GM19240 (cell line): ENCODE measurements at regions not wholly inside any gene's neighbourhood (a gene's known extent, or its start where the extent isn't known, plus 50 kb on each side); places are given as distances from the start of the nearest gene placed in this dataset.
A peak's percentile ranks its signal among the peaks of the same experiment; 100 is the strongest.

ENCODE experiments used
- DNase-seq: peaks from one replicate; pipeline ENCODE4 v3.0.0; 2011; ENCODE audit warnings: low spot score; ENCODE audit not compliant: insufficient read length

DNA sequence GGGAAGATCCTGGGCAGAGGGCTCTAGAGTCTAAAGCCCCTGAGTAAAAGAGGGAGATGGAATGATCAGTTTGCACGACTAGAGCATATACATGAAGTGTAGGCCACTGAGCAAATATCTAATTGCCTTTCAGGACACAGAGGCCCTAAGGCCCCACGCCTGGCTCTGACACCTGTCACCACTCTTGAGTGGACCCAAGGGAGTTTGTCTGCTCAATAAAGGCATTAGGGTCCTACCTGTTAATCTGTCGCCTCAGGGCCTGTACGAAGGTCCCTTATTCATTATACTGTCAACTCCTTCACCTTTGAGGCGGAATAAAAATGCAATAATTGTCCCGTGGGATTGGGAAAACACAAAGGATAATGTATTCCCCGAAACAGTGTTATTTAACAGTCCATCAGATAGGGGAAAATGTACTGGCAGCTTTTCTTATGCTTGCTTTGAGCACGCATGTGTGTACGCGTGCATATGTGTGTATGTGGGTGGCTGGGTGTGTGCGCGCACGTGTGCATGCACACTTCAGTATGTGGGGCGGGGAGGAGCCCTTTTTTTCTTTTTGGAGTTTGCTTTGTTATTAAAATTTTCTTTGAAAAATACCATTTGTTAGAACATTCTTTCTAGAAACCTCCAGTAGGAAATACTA lies 161.8 kb upstream of the SERP2 start:
- DNase-seq = no peak

DNA sequence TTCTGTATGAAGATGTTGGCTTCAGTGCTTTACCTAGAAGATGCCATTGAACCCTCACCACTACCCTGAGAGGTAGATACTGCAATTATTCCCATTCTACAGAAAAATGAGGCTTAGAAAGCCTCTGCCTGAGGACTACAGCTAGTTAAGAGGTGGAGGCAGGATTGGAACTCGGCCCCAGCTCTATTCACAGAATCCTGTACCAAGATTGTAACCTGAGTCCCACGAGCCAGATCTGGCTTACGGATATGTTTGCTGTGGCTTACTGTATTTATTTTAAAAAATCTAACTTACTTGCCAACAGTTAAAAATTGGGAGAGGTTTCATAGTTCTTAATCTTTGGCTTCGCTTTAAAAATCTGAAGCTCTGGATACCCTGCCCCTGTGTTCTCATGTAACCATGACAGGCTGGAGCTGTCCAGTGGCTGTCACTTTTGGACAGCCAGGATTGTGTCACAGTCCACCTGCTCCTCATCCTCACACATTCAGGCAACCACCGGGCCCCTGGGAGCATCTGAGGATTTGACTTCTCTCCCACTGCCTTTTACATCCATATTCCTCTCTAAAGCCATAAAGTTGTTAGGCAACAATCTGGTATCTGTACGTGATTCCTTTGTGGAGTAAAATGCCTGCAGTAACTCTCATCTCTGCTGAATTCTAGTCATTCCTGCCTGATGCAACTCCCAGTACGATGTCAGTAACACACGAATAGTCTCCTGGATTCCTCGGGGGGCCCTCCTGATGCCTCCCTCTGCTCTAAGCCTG lies 160.8 kb upstream of the SERP2 start:
- DNase-seq = no peak

DNA sequence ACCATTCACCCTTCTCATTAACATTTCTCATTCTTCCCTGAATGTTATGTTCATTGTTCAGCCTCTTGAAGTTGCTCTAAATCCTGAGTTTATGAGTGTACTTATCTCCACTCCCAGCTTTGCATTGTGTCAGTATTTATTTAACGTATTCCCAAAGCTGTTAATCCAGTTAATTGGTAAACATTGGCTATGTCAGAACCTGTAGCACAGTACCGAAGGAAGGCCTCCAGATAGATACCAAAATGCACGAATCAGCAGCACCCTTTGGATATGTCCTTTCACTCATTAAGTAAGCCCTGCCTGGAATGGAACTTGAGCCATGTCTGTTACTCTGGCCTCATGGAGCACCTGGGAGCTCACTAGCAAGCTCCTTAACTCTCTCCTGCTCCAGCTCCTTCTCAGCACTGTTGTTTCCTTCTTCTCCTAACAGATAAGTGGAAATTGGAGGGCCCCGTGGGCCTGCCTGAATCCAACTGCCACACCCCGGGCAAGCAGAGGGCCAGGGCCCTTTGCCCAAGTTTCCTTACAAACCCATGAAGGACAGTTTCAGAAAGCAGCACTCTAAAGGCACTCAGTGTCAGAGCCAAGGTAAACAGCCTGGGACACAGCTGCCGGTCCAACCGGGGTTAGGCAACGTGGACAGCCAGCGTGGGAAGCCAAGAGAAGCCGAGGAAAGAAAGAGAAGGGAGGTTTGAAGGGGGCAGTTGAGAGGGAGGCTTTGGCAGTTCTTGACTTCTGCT lies 155.0 kb upstream of the SERP2 start:
- no peak for DNase-seq

DNA sequence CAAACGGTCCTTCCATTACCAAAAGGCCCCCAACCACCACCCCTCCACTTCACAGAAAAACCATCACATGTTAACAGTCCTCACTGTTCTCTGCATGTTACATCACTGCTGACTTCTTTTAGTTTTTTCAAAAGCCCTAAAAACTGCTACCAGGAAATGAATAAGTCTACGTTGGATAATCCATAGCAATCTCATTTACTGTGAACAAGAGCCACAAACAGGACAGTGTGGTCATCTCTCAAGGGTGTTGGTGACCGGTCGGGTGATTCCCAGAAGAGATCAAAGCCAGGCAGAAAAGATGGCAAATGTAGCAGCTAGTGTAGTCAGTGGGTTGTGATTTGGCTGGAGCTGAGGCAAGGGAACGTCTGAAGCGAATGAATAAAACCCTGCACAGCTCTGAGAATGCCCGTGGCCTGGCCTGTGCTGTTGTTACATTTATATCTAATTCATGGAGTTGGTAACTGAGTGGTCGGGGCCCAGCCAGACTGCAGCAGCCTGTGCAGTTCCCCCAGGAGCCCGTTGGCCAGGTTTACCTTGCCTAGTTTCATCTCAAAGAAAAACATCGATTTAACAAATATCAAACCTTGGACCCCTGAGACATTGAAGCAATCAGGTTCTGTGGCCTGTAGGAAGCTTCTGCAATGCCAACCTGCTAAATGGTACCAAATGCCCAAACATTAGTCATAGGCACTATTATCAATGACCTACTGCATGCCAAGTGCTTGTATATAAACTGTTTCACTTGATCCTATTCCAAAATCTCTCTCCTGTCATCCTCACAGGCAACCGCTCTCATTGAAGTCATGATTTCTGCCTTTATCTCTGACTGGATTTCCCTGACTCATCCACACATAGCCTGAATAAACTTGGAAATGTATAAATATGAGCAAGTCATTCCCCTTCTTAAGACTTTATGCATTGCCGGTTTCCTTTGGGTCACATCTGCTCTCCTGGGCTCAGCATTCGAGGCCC lies 153.8 kb upstream of the SERP2 start:
- DNase-seq = no peak

- no peak for DNase-seq
Observed at GRCh38 chr13:44220948-44221347, 152.7 kb upstream of the SERP2 start.

- no peak for DNase-seq
Observed at GRCh38 chr13:44221657-44222056, 152.0 kb upstream of the SERP2 start.

DNA sequence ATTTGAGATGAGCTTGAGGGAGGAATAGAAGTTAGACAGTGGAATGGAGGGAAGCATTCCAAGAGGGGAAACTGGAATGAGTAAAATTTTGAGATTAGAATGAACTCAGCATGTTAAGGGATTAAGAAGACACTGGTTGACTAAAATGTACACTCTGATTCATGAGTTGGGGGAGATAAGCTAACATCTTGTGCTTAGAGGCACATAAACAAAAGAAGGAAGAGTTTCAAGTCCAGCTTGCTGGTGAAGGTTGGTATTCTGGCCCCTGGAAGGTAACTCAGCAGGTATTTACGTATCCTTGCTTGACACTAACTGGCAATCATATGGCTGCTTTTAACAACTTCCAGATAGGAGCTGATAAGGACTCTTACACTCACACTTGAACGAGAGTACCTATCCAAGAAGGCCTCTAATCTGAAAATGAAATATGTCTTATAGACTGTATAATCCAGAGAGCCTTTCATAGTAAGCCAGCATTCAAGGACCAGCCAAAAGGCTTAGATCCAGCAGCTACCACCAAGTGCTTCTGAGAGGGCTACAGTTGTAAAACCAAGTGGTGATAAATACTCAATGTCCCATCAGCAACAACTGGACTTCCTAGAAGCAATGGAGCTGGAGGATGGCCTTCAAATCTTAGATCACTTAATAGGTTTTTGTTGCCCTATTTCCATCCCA lies 149.7 kb upstream of the SERP2 start:
- DNase-seq = no peak

GRCh38 chr13:44224450-44225149 lies 149.0 kb upstream of the SERP2 start:
- DNase-seq = no peak

- DNase-seq = no peak
Observed at GRCh38 chr13:44229371-44230030, 144.1 kb upstream of the SERP2 start.

DNA sequence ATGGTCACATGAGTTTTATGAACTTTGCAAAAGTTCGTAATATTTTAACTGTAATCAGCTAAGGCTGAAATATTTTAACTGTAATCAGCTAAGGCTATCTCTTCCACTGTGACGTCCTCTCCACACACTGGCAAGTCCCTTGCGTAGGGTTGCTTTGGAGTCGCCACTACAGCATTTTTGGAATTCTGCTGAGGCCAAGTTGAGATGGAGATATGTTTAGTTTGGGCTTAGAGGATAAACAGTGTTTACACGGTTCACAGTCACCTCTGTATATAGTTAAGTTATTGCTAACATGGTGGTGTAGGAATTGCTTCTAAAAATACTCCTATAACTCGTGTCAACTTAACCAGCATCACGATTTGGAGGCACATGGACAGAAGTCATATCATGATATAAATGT lies 143.6 kb upstream of the SERP2 start:
- no peak for DNase-seq

DNA sequence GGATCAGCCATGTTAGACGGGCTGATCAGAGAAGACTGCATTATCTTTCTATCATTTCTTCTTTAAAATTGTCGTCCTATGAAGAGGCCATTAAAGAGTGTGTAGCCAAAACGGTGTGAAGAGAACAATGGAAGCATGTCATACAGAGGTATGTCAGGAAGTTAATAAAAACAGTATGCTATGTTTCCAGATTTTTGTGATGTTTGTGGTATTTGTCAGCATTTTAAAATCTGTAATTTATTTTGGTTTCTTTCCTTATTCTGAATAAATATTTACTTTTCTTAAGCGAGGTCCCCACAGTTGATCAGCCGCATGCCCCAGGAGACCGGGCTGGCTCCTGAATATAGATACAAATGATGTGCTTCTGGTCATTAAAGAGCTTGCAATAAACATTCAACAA lies 142.9 kb upstream of the SERP2 start:
- no peak for DNase-seq

- no peak for DNase-seq
Observed at GRCh38 chr13:44231786-44232516, 141.7 kb upstream of the SERP2 start.

- DNase-seq = no peak
Observed at GRCh38 chr13:44232774-44233173, 140.8 kb upstream of the SERP2 start.

DNA sequence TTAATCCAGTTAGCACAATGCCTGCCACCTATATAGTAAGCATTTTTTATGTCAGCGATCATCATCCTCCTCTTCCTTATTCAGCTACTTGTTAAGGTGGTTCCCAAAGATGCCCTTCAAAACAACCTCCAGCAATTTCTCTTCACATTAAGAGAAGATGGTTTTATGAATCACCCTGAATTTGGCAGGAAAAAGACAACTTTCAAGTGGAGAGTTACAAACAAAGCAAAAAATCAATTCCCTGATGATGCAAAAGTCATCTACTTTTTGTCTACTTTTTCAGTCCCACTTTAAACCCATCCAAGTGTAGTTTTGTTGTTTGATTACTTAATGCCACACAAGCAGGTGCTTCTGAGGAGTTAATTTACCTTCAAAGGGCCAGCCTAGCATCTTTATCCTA lies 139.1 kb upstream of the SERP2 start:
- no peak for DNase-seq

DNA sequence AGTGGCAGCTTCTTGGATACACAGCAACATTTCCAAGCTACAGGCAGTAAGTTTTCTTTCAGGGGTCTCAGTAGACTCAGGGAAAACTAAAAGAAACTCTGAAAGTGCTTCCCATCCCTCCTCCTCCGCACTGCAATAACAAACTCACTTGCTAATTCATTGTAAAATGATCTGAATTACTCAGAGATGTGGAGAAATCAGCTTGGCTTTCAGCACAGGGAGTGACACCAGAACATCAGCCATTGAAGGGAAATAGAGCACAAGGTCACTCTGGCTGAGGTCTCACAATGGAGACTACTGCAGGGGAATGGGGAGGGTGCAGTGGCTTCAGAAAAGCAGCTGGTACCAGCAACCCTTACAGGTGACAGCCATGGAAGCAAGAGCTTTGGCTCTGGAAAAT lies 137.3 kb upstream of the SERP2 start:
- DNase-seq = no peak

- no peak for DNase-seq
Observed at GRCh38 chr13:44236801-44237207, 136.8 kb upstream of the SERP2 start.

- peak; percentile 33 for DNase-seq
Observed at GRCh38 chr13:44237276-44237767, 136.3 kb upstream of the SERP2 start.

- DNase-seq = no peak
Observed at GRCh38 chr13:44237881-44238421, 135.7 kb upstream of the SERP2 start.
